Mucosa of rectum (tissue), 2 donors: ENCODE measurements at regions not wholly inside any gene's neighbourhood (a gene's known extent, or its start where the extent isn't known, plus 50 kb on each side); places are given as distances from the start of the nearest gene placed in this dataset.

ENCODE experiments used
- H3K27ac ChIP-seq, 2 donors: one replicate each; pipeline ENCODE4 v1.7.0; 2013; ENCODE audit warnings: inconsistent platforms in 2 of 2, low read depth in 2 of 2, low read length in 2 of 2
- H3K27me3 ChIP-seq, 2 donors: one replicate each; pipeline ENCODE4 v1.7.0; 2013; ENCODE audit warnings: low read length in 2 of 2; ENCODE audit not compliant: control insufficient read depth in 2 of 2, insufficient read depth in 2 of 2
- H3K36me3 ChIP-seq, 2 donors: one replicate each; pipeline ENCODE4 v1.7.0; 2013; ENCODE audit warnings: low read length in 2 of 2; ENCODE audit not compliant: control insufficient read depth in 2 of 2, insufficient read depth in 2 of 2
- H3K4me1 ChIP-seq, 2 donors: one replicate each; pipeline ENCODE4 v1.7.0; 2013; ENCODE audit warnings: low read length in 2 of 2, mild to moderate bottlenecking in 1 of 2; ENCODE audit not compliant: control insufficient read depth in 2 of 2, insufficient read depth in 2 of 2
- H3K4me3 ChIP-seq, 2 donors: one replicate each; pipeline ENCODE4 v1.7.0; 2013; ENCODE audit warnings: low read length in 2 of 2
- H3K9ac ChIP-seq, 2 donors: one replicate each; pipeline ENCODE4 v1.7.0; 2013; ENCODE audit warnings: low read length in 2 of 2, low read depth in 1 of 2, mild to moderate bottlenecking in 1 of 2
- H3K9me3 ChIP-seq, 2 donors: one replicate each; pipeline ENCODE4 v1.7.0; 2013; ENCODE audit warnings: low read length in 2 of 2; ENCODE audit not compliant: control insufficient read depth in 2 of 2
- donor health status: healthy.
- donor health status: Normal muscosa, but diverticular disease.

- H3K27ac ChIP-seq, result no peak overlapping the region
- no peaks in the 10 kb centered on the region for H3K27me3 ChIP-seq
- no peaks in the 10 kb centered on the region for H3K36me3 ChIP-seq
- no peaks in the 10 kb centered on the region for H3K9me3 ChIP-seq
- no peak overlapping the region for H3K4me3 ChIP-seq
- H3K9ac ChIP-seq, result no peak overlapping the region
- H3K4me1 ChIP-seq, result no peaks in the 10 kb centered on the region
Measured at GRCh38 chr2:52776571-52776970, 991.0 kb upstream of the CHAC2 start.

- H3K36me3 ChIP-seq, result no peaks in the 10 kb centered on the region
- no peak overlapping the region for H3K4me3 ChIP-seq
- H3K27me3 ChIP-seq, result no peaks in the 10 kb centered on the region
- no peak overlapping the region for H3K27ac ChIP-seq
- H3K9me3 ChIP-seq, result no peaks in the 10 kb centered on the region
- no peak overlapping the region for H3K9ac ChIP-seq
- H3K4me1 ChIP-seq, result no peaks in the 10 kb centered on the region
Measured at GRCh38 chr2:52775674-52776073, 991.9 kb upstream of the CHAC2 start.

GRCh38 chr2:52765735-52766134, 1001.9 kb upstream of the CHAC2 start:
- Histone ChIP-seq H3K27me3 (no peaks in the 10 kb centered on the region), H3K4me1 (no peaks in the 10 kb centered on the region), H3K4me3 (no peak overlapping the region), H3K9ac (no peak overlapping the region), H3K36me3 (no peaks in the 10 kb centered on the region), H3K27ac (no peak overlapping the region), H3K9me3 (peaks cover 0 to 2% of the 10 kb centered on the region in 2 donors)

GRCh38 chr2:52749764-52750163, 1017.8 kb upstream of the CHAC2 start:
- H3K4me3 ChIP-seq, result no peak overlapping the region
- H3K27ac ChIP-seq, result no peak overlapping the region
- H3K4me1 ChIP-seq, result no peaks in the 10 kb centered on the region
- H3K9me3 ChIP-seq, result peaks cover 0 to 3% of the 10 kb centered on the region in 2 donors
- no peaks in the 10 kb centered on the region for H3K36me3 ChIP-seq
- H3K9ac ChIP-seq, result no peak overlapping the region
- H3K27me3 ChIP-seq, result no peaks in the 10 kb centered on the region

GRCh38 chr2:52745144-52745543, 1022.5 kb upstream of the CHAC2 start:
- Histone ChIP-seq H3K9me3 (no peaks in the 10 kb centered on the region), H3K27ac (no peak overlapping the region), H3K9ac (no peak overlapping the region), H3K27me3 (no peaks in the 10 kb centered on the region), H3K4me3 (no peak overlapping the region), H3K36me3 (no peaks in the 10 kb centered on the region), H3K4me1 (no peaks in the 10 kb centered on the region)

- no peaks in the 10 kb centered on the region for H3K36me3 ChIP-seq
- no peaks in the 10 kb centered on the region for H3K9me3 ChIP-seq
- H3K27me3 ChIP-seq, result no peaks in the 10 kb centered on the region
- H3K27ac ChIP-seq, result no peak overlapping the region
- no peaks in the 10 kb centered on the region for H3K4me1 ChIP-seq
- no peak overlapping the region for H3K4me3 ChIP-seq
- no peak overlapping the region for H3K9ac ChIP-seq
Measured at GRCh38 chr2:52732849-52733395, 1034.7 kb upstream of the CHAC2 start.

- no peak overlapping the region for H3K9ac ChIP-seq
- H3K4me1 ChIP-seq, result no peaks in the 10 kb centered on the region
- H3K27ac ChIP-seq, result no peak overlapping the region
- no peaks in the 10 kb centered on the region for H3K9me3 ChIP-seq
- no peak overlapping the region for H3K4me3 ChIP-seq
- H3K36me3 ChIP-seq, result no peaks in the 10 kb centered on the region
- no peaks in the 10 kb centered on the region for H3K27me3 ChIP-seq
Measured at GRCh38 chr2:52724585-52724984, 1043.0 kb upstream of the CHAC2 start.

GRCh38 chr2:52717836-52718235, 1049.8 kb upstream of the CHAC2 start:
- Histone ChIP-seq H3K4me3 (no peak overlapping the region), H3K27ac (no peak overlapping the region), H3K9me3 (no peaks in the 10 kb centered on the region), H3K27me3 (no peaks in the 10 kb centered on the region), H3K4me1 (no peaks in the 10 kb centered on the region), H3K9ac (no peak overlapping the region), H3K36me3 (no peaks in the 10 kb centered on the region)

- H3K9me3 ChIP-seq, result no peaks in the 10 kb centered on the region
- no peaks in the 10 kb centered on the region for H3K4me1 ChIP-seq
- no peak overlapping the region for H3K27ac ChIP-seq
- H3K4me3 ChIP-seq, result no peak overlapping the region
- H3K27me3 ChIP-seq, result no peaks in the 10 kb centered on the region
- H3K9ac ChIP-seq, result no peak overlapping the region
- H3K36me3 ChIP-seq, result no peaks in the 10 kb centered on the region
Measured at GRCh38 chr2:52710810-52711618, 1056.6 kb upstream of the CHAC2 start.

- no peaks in the 10 kb centered on the region for H3K4me1 ChIP-seq
- H3K9me3 ChIP-seq, result no peaks in the 10 kb centered on the region
- no peak overlapping the region for H3K27ac ChIP-seq
- no peaks in the 10 kb centered on the region for H3K27me3 ChIP-seq
- no peaks in the 10 kb centered on the region for H3K36me3 ChIP-seq
- H3K4me3 ChIP-seq, result no peak overlapping the region
- H3K9ac ChIP-seq, result no peak overlapping the region
Measured at GRCh38 chr2:52704251-52704650, 1063.4 kb upstream of the CHAC2 start.
